Left kidney (tissue), 1 donor: ENCODE measurements at regions not wholly inside any gene's neighbourhood (a gene's known extent, or its start where the extent isn't known, plus 50 kb on each side); places are given as distances from the start of the nearest gene placed in this dataset.

Experiments
- DNase-seq: peaks from one replicate; pipeline ENCODE4 v3.0.0-alpha.2; 2013

- DNase-seq, result no peak
Observed at GRCh38 chr9:23542438-23542837, 283.6 kb downstream of the ELAVL2 start.

GRCh38 chr9:23542927-23543326, 283.1 kb downstream of the ELAVL2 start:
- DNase-seq, result no peak

- no peak for DNase-seq
Observed at GRCh38 chr9:23543419-23543818, 282.6 kb downstream of the ELAVL2 start.

- no peak for DNase-seq
Observed at GRCh38 chr9:23545728-23546127, 280.3 kb downstream of the ELAVL2 start.

GRCh38 chr9:23551311-23551721, 274.7 kb downstream of the ELAVL2 start:
- no peak for DNase-seq

GRCh38 chr9:23551929-23552707, 273.9 kb downstream of the ELAVL2 start:
- no peak for DNase-seq

- DNase-seq, result no peak
Observed at GRCh38 chr9:23552876-23553601, 273.0 kb downstream of the ELAVL2 start.

- no peak for DNase-seq
Observed at GRCh38 chr9:23554686-23555085, 271.4 kb downstream of the ELAVL2 start.

- no peak for DNase-seq
Observed at GRCh38 chr9:23555851-23556250, 270.2 kb downstream of the ELAVL2 start.

- DNase-seq, result no peak
Observed at GRCh38 chr9:23556459-23556858, 269.6 kb downstream of the ELAVL2 start.

- no peak for DNase-seq
Observed at GRCh38 chr9:23557689-23558088, 268.4 kb downstream of the ELAVL2 start.

GRCh38 chr9:23559522-23559921, 266.5 kb downstream of the ELAVL2 start:
- DNase-seq, result no peak

GRCh38 chr9:23563517-23563916, 262.5 kb downstream of the ELAVL2 start:
- DNase-seq, result no peak

- DNase-seq, result no peak
Observed at GRCh38 chr9:23567516-23568165, 258.4 kb downstream of the ELAVL2 start.

GRCh38 chr9:23571414-23572104, 254.5 kb downstream of the ELAVL2 start:
- DNase-seq, result no peak

- no peak for DNase-seq
Observed at GRCh38 chr9:23573800-23574199, 252.2 kb downstream of the ELAVL2 start.

GRCh38 chr9:23577611-23578010, 248.4 kb downstream of the ELAVL2 start:
- DNase-seq, result no peak

GRCh38 chr9:23581931-23582330, 244.1 kb downstream of the ELAVL2 start:
- no peak for DNase-seq

- DNase-seq, result no peak
Observed at GRCh38 chr9:23582836-23583235, 243.2 kb downstream of the ELAVL2 start.

- DNase-seq, result no peak
Observed at GRCh38 chr9:23586906-23587305, 239.1 kb downstream of the ELAVL2 start.

- no peak for DNase-seq
Observed at GRCh38 chr9:23587433-23587832, 238.6 kb downstream of the ELAVL2 start.

GRCh38 chr9:23587903-23588302, 238.1 kb downstream of the ELAVL2 start:
- DNase-seq, result no peak
